ENCODE measurements at regions not wholly inside any gene's neighbourhood (a gene's known extent, or its start where the extent isn't known, plus 50 kb on each side); places are given as distances from the start of the nearest gene placed in this dataset.

DNA sequence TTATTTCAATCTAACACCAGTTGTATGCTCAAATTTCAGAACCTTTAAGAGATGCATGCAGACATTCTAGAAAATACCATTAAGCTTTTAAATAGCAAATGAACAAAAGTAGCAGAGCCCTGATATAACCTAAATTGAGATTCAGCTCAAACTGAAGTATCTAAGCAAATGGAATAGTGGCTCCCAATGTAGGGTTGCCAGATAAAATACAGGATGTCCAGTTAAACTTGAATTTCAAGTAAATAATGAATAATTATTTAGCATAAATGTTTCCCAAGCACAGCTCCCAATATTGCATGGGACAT lies 171.1 kb upstream of the ATP11B start:
- TF ChIP-seq, protein P1, sequence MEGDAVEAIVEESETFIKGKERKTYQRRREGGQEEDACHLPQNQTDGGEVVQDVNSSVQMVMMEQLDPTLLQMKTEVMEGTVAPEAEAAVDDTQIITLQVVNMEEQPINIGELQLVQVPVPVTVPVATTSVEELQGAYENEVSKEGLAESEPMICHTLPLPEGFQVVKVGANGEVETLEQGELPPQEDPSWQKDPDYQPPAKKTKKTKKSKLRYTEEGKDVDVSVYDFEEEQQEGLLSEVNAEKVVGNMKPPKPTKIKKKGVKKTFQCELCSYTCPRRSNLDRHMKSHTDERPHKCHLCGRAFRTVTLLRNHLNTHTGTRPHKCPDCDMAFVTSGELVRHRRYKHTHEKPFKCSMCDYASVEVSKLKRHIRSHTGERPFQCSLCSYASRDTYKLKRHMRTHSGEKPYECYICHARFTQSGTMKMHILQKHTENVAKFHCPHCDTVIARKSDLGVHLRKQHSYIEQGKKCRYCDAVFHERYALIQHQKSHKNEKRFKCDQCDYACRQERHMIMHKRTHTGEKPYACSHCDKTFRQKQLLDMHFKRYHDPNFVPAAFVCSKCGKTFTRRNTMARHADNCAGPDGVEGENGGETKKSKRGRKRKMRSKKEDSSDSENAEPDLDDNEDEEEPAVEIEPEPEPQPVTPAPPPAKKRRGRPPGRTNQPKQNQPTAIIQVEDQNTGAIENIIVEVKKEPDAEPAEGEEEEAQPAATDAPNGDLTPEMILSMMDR (IDR thresholded peaks at IDR 0.05): no peak
- no peak for TF ChIP-seq EZH2 (IDR thresholded peaks at IDR 0.05; ENCODE audit: borderline replicate concordance, insufficient read depth, low read depth, low read length, poor library complexity, severe bottlenecking)
